Large intestine (tissue), 3 donors: ENCODE measurements at regions not wholly inside any gene's neighbourhood (a gene's known extent, or its start where the extent isn't known, plus 50 kb on each side); places are given as distances from the start of the nearest gene placed in this dataset.
A peak's percentile ranks its signal among the peaks of the same experiment; 100 is the strongest.

Source experiments
- DNase-seq, 2 donors: peaks; one replicate each; pipeline versions ENCODE4 v3.0.0 to v3.0.0-alpha.2; 2013
- H3K27ac ChIP-seq: one replicate; pipeline ENCODE4 v1.5.1; 2013; ENCODE audit warnings: low read length
- H3K27me3 ChIP-seq: 2 replicates; pipeline ENCODE4 v1.6.1; 2013; ENCODE audit warnings: low read length; ENCODE audit not compliant: control insufficient read depth, insufficient read depth
- H3K36me3 ChIP-seq: 2 replicates; pipeline ENCODE4 v1.6.1; 2013; ENCODE audit warnings: low read length; ENCODE audit not compliant: control insufficient read depth, insufficient read depth
- H3K4me1 ChIP-seq: one replicate; pipeline ENCODE4 v1.6.1; 2013; ENCODE audit warnings: low read length; ENCODE audit not compliant: control insufficient read depth, insufficient read depth
- H3K4me3 ChIP-seq: one replicate; pipeline ENCODE4 v1.5.1; 2013; ENCODE audit warnings: low read length
- H3K9me3 ChIP-seq: one replicate; pipeline ENCODE4 v1.6.1; 2013; ENCODE audit warnings: mild to moderate bottlenecking, low read depth, low read length, moderate library complexity; ENCODE audit not compliant: control insufficient read depth
- WGBS: methylation state at CpG from one replicate; pipeline ENCODE4 v1.1.5; 2013; ENCODE audit warnings: low lambda C conversion rate; ENCODE audit not compliant: insufficient coverage; 5-methylcytosine and 5-hydroxymethylcytosine counted together

DNA sequence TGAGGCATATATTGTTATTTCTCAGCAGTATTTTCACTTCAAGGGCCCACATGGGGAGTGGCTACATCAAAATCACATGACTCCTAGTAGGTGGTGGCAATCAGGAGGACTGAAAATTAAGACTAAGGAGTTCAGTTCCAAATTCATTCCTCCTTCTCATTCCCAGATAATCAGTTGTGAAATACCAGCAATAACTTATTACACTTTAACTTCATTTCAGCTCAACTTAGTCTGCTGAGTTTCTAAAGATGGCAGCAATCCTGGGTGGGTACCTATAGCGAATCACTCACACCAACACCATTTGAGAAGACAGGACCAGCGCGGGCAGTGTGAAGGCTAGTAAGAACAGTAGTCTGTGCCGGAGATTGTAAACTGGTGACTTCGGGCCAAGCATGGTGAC lies 63.9 kb upstream of the SLC10A2 start:
- Histone ChIP-seq H3K9me3 (no peaks in the 10 kb centered on the region), H3K4me3 (no peak overlapping the region), H3K36me3 (no peaks in the 10 kb centered on the region), H3K27ac (peak overlapping the region; percentile 83), H3K27me3 (no peaks in the 10 kb centered on the region), H3K4me1 (peaks cover 15% of the 10 kb centered on the region)
- peak; percentile 40 to 73 for DNase-seq
- WGBS, result no CpG with 5 or more reads among the region's 5 CpGs
